ENCODE measurements at regions not wholly inside any gene's neighbourhood (a gene's known extent, or its start where the extent isn't known, plus 50 kb on each side); places are given as distances from the start of the nearest gene placed in this dataset.

DNA sequence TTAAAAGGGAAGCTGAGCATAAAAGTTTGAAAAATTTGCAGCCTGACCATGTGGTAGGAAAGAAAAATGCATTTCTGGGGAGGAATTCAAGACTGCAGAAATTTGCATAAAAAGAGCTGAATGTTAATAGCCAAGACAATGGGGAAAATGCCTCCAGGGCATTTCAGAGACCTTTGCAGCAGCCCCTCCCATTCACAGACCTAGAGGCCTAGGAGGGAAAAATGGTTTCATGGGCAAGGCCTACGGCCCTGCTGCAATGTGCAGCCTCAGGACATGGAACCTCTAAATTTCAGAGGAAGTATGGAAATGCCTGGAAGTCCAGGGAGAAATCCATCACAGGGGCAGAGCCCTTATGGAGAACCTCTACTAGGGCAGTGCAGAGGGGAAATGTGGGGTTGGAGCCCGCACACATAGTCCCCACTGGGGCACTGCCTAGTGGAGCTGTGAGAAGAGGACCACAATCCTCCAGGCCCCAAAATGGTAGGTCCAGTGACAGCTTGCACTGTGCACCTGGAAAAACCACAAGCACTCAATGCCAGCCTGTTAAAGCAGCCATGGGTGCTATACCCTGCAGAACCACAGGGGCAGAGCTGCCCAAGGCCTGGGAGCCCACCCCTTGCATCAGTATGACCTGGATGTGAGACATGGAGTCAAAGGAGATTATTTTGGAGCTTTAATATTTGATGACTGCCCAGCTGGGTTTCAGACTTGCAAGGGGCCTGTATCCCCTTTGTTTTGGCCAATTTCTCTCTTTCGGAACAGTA lies 243.8 kb downstream of the DNAJB9 start:
- no peaks in the 10 kb centered on the region for H3K9me3 ChIP-seq (ENCODE audit: low read length)
- no peak overlapping the region for H3K27ac ChIP-seq (ENCODE audit: low read length)
- H3K4me1 ChIP-seq (ENCODE audit: insufficient read depth, low read length), result no peaks in the 10 kb centered on the region
- POLR2A ChIA-PET (ENCODE audit: unreplicated experiment), result no interaction called here
- H3K27me3 ChIP-seq (ENCODE audit: low read length), result no peaks in the 10 kb centered on the region
- H3K79me2 ChIP-seq (ENCODE audit: low read length), result no peaks in the 10 kb centered on the region
- H3K4me2 ChIP-seq (ENCODE audit: low read length), result no peak overlapping the region
- DNase-seq (no peak), ATAC-seq (no peak)
- CTCF ChIA-PET, result no interaction called here
- H4K20me1 ChIP-seq (ENCODE audit: low read length), result no peaks in the 10 kb centered on the region
- no peak overlapping the region for H3K9ac ChIP-seq (ENCODE audit: low read length)
- H3F3A ChIP-seq (ENCODE audit: low read length, unreplicated experiment), result no peaks in the 10 kb centered on the region
- no peaks in the 10 kb centered on the region for H3K36me3 ChIP-seq (ENCODE audit: low read depth, low read length)
- H3K4me3 ChIP-seq (ENCODE audit: low read length), result no peak overlapping the region
- no peak overlapping the region for H2AFZ ChIP-seq (ENCODE audit: low read length)
- TF ChIP-seq EZH2phosphoT487 (IDR thresholded peaks at IDR 0.05; ENCODE audit: borderline replicate concordance, low read length), result no peak
- TF ChIP-seq, protein P1, sequence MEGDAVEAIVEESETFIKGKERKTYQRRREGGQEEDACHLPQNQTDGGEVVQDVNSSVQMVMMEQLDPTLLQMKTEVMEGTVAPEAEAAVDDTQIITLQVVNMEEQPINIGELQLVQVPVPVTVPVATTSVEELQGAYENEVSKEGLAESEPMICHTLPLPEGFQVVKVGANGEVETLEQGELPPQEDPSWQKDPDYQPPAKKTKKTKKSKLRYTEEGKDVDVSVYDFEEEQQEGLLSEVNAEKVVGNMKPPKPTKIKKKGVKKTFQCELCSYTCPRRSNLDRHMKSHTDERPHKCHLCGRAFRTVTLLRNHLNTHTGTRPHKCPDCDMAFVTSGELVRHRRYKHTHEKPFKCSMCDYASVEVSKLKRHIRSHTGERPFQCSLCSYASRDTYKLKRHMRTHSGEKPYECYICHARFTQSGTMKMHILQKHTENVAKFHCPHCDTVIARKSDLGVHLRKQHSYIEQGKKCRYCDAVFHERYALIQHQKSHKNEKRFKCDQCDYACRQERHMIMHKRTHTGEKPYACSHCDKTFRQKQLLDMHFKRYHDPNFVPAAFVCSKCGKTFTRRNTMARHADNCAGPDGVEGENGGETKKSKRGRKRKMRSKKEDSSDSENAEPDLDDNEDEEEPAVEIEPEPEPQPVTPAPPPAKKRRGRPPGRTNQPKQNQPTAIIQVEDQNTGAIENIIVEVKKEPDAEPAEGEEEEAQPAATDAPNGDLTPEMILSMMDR (conservative IDR thresholded peaks at IDR 0.05; ENCODE audit: low read depth, low read length), result no peak
- no peak for TF ChIP-seq EZH2 (IDR thresholded peaks at IDR 0.05; ENCODE audit: low read length, unreplicated experiment)
- intact Hi-C loops (cut with micrococcal nuclease), result no loop called here
- H3K9me2 ChIP-seq (replicated peaks; ENCODE audit: low read length), result no peaks in the 10 kb centered on the region
- no TSS peak for BruUV-seq (replicated peaks)

DNA sequence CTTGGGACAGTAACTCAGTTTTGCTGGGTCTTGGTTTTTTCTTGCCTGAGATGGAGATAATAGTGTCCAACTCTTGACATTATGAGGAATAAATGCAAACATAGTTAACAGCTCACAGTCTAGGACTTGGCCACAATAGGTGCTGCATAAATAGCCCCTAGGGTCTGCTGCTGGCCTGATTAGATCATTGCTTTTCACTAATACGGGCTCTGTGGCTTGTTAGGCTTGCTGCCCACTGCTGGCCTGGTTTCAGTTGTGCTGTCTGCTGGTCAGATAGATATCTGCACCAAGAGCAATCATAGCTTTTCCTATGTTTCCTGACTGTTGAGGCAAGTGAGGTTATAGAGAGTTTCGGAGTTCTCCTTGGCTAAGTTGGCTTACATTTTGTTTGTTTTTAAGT lies 246.1 kb downstream of the DNAJB9 start:
- no peak for TF ChIP-seq EZH2phosphoT487 (IDR thresholded peaks at IDR 0.05; ENCODE audit: borderline replicate concordance, low read length)
- TF ChIP-seq, protein P1 (conservative IDR thresholded peaks at IDR 0.05; ENCODE audit: low read depth, low read length), result no peak
- TF ChIP-seq EZH2 (IDR thresholded peaks at IDR 0.05; ENCODE audit: low read length, unreplicated experiment), result no peak
- intact Hi-C loops (cut with micrococcal nuclease), result no loop called here
- ChIA-PET POLR2A (ENCODE audit: unreplicated experiment) (no interaction called here), CTCF (no interaction called here)
- Histone ChIP-seq H3K4me3 (ENCODE audit: low read length) (no peak overlapping the region), H3K9me2 (replicated peaks; ENCODE audit: low read length) (no peaks in the 10 kb centered on the region), H3K36me3 (ENCODE audit: low read depth, low read length) (no peaks in the 10 kb centered on the region), H3F3A (ENCODE audit: low read length, unreplicated experiment) (no peaks in the 10 kb centered on the region), H2AFZ (ENCODE audit: low read length) (no peak overlapping the region), H3K4me2 (ENCODE audit: low read length) (no peak overlapping the region), H3K9ac (ENCODE audit: low read length) (no peak overlapping the region), H4K20me1 (ENCODE audit: low read length) (no peaks in the 10 kb centered on the region), H3K27ac (ENCODE audit: low read length) (no peak overlapping the region), H3K27me3 (ENCODE audit: low read length) (no peaks in the 10 kb centered on the region), H3K79me2 (ENCODE audit: low read length) (no peaks in the 10 kb centered on the region), H3K4me1 (ENCODE audit: insufficient read depth, low read length) (no peaks in the 10 kb centered on the region), H3K9me3 (ENCODE audit: low read length) (no peaks in the 10 kb centered on the region)
- ATAC-seq, result no peak; the same call in 1 of the 2 replicates
- DNase-seq, result no peak
- no TSS peak for BruUV-seq (replicated peaks)

DNA sequence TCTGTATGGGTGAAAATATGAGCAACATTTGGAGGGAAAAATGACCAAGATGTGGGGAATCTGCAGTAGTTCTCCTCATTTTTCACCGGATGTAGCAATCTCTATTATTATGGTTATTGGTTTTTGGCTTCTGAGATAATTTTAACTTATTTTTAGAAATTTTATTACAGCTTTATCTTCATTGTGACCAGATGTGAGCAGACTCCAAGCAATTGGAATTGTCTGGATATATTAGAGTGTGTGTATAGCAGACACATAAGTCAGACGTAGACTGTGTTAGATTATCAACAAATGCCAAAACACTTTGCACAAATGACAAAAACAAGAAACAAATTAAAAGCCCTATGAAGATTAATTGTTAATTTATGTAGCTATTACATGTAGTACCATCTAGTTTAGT lies 249.1 kb downstream of the DNAJB9 start:
- Histone ChIP-seq H4K20me1 (ENCODE audit: low read length) (no peaks in the 10 kb centered on the region), H3K36me3 (ENCODE audit: low read depth, low read length) (no peaks in the 10 kb centered on the region), H3K4me3 (ENCODE audit: low read length) (no peak overlapping the region), H3K4me1 (ENCODE audit: insufficient read depth, low read length) (no peaks in the 10 kb centered on the region), H3K9me3 (ENCODE audit: low read length) (no peaks in the 10 kb centered on the region), H3F3A (ENCODE audit: low read length, unreplicated experiment) (no peaks in the 10 kb centered on the region), H3K4me2 (ENCODE audit: low read length) (no peak overlapping the region), H3K9ac (ENCODE audit: low read length) (no peak overlapping the region), H3K27me3 (ENCODE audit: low read length) (no peaks in the 10 kb centered on the region), H3K79me2 (ENCODE audit: low read length) (no peaks in the 10 kb centered on the region), H2AFZ (ENCODE audit: low read length) (no peak overlapping the region), H3K9me2 (replicated peaks; ENCODE audit: low read length) (no peaks in the 10 kb centered on the region), H3K27ac (ENCODE audit: low read length) (no peak overlapping the region)
- intact Hi-C loops (cut with micrococcal nuclease), result no loop called here
- DNase-seq, result no peak
- CTCF ChIA-PET, result no interaction called here
- no TSS peak for BruUV-seq (replicated peaks)
- TF ChIP-seq EZH2phosphoT487 (IDR thresholded peaks at IDR 0.05; ENCODE audit: borderline replicate concordance, low read length), result no peak
- TF ChIP-seq EZH2 (IDR thresholded peaks at IDR 0.05; ENCODE audit: low read length, unreplicated experiment), result no peak
- TF ChIP-seq, protein P1 (conservative IDR thresholded peaks at IDR 0.05; ENCODE audit: low read depth, low read length), result no peak
- POLR2A ChIA-PET (ENCODE audit: unreplicated experiment), result no interaction called here
- ATAC-seq, result no peak

Measured in PC-3 (cell line).